Left renal cortex interstitium (tissue), 4 donors: ENCODE measurements at regions not wholly inside any gene's neighbourhood (a gene's known extent, or its start where the extent isn't known, plus 50 kb on each side); places are given as distances from the start of the nearest gene placed in this dataset.
"Not testable (repeated sequence)": the region's sequence is repeated elsewhere in the genome, so short reads cannot be mapped to it uniquely, and the experiment has no call there.

Experiments
- DNase-seq, 4 donors: peaks; one replicate each; pipeline ENCODE4 v3.0.0-alpha.2; 2013; ENCODE audit warnings: low read depth in 4 of 4, low spot score in 2 of 4, missing footprints in 1 of 4

DNA sequence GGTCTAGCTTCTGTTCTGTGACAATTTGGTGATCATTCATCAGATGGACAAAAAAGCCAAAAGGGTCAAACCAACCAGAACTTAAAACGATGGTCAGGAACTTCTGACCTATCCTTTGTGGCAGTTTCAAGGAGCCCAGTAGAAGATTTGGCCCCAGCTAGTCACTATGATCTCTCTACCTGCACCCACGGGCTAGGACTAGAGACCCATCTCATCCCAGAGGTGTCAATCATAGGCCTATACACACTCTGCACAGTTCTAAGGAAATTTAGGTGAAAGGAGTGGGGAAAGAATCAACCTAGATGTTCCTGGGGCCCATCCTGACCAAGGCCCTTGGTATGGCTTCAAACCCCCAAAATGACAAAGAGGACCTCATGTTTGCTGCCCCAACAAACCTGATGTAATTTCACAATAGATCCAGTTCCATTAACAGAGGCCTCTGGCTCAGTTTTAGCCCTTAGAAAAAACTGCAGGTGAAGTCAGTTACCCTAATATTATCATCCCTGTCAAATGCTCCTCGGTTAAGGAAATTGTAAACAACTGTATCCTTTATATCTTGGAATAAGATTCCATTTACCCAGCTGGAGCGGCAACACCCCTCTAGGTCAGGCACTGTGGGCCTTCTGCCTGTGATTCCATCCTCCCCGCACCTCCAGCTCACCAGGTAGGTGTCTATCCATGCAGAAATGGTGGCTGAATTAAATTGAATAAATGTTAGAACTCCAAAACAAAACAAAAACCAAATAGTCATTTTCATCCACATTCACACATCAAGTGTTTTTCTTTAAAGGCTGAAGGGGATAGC is 138.7 kb downstream of the ENC1 start:
- no peak for DNase-seq

DNA sequence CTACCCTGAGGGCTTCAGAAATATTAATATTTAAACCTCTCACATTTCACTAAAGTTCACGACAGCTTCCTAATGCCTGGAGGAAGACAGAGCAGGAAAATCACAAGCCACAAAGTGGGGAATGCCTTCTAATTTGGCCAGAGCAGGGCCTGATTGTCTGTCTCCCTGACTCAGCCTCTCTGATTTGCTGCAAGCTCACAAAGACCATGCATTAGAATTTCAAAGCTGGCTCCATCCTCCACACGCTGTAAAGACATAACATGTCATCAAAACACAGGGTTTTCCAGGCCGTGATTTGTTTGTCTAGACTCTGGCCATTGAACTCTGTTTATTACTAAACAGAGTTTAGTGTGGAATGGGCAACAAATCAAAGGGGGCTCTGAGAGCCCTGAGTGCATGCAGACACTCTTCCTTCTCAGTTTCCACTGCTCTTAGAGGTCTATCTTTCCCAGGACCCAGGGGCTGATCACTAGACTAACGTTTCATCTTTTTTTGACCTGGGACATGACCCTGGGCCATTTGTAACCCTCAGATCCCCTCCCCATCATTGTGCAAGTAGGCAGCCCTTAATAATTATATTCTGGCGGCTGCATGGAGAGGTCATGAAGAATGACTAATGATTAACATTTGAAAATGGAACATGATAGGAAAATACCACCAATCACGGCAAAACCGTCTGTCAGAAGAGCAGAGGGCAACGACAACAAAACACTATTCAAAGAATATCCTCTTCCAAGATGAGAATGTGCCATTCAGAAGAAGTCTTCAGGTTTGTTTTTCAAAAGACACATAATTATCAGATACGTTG is 140.2 kb downstream of the ENC1 start:
- DNase-seq = no peak

DNA sequence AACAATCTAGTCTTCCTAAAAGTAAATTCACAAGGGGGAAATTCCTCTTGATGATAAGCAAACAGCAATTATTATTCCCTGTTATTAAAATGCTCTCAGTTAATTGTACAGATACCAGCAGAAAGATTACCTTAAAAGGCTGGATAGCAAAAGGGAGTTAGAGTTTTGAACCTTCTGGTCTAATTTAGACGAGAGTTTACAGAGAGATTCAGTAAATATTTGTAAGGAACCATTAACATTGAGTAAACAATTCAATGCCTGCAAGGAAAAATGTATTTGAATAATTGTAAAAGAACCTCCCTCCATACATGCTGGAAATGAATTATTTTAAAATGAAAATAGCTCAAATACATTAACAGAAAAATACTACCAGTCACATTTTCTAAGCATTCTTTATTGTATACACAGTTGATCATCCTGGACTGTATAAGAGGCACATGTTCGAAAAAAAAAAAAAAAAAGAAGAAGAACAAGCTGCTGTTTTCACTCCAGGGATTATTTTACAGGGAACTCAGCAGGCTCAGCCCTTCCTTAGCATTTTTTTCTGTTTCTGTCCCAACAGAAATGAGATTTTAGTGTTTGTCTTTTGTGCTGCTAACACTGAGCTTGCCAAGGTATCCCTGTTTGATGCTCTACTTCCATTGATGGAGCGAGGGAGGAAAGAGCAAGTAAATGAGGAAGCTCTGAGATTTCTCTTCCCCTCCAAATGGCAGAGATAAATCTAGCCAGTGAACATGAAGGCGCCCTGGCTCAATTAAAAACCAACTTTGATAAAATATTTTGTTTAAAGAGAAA is 141.1 kb downstream of the ENC1 start:
- DNase-seq = no peak

DNA sequence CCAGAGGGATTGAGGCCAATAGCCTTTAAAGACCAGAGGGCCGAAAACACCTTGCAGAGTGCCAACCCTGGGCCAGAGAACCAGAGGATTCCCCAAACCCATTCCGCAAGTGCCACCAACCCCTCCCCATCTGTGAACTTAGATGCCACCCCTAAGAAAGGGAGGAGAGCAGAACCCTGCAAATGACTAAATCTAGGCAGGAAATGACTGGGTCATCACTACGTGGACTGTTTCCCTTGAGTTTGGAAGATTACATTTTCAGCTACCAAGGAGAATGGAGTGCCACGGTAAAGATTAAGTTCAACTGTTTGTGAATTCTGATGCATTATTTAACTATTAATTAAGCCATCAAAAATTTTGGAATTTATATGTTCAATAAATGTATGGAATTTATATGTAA is 142.8 kb downstream of the ENC1 start:
- no peak for DNase-seq

DNA sequence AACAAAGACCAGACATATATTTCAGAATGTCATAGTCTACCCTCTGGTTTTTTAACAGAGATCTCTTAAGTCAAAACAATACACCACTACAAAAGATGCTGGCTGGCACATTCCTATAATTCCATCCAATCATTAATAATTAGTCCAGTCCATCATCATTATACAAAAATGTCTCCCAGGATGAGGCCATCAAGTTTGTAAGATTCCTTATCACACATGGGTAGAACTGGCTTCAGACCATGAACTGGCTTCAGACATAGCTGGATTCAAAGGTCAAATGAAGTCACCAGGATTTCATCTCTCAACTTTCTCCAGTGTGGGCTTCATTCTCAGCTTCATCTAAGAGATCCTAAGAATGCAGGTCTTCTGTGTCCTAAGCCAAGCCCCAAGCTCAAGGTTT is 147.1 kb downstream of the ENC1 start:
- no peak for DNase-seq

DNA sequence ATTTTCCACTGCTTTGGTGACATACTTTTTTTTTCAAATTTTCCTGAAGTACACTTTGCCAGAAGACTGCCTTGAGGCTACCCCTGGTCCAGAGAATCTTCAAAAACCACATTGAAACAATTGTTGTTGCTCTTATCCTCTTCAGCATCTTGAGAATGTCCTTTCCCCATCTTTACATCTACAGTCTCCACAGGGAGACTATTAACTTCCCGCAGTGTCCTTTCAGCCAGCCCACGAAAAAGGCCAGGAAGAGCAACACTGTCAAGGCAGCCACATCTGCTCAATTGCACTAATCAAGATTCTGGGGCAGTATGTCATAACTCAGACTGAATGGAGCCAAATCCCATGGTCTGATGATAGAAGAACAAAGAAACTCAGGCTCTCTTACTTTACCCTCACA is 148.3 kb downstream of the ENC1 start:
- no peak for DNase-seq

DNA sequence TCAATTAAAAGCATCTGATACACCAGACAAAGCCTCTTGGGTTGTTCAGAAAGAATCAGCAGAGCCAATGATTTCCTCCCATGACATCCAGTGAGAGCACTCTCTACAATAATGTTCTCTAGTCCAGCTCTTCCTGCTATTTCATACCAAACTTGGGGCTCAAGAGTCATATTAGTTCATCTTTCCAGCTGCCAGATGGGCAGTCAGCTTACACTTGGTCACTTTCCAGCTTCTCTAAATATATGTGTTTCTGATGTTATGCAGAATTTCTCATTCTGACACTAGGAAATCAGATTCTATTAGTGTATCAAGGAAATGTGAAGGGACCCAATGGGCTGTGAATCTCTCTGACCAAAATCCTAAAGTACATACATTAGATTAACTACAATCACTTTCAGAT is 148.9 kb downstream of the ENC1 start:
- DNase-seq = no peak

DNA sequence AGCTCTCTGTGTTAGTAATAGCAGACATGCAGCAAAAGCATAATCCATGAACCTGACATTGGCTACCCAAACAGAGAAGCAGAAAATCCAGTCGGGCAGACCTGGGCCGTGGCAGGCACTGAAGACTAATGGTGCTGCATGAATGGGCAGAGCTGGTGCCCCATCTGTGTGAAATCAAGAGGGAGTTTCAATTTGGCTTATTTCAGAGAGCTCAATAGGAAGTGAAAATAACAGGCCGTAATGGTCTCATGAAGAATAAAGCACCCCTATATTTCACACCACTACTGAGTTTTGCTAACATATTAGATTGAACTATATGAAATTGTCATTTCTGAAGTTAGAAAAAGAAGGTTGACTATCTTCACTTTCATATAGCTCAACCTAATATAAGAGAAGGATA is 149.7 kb downstream of the ENC1 start:
- no peak for DNase-seq

DNA sequence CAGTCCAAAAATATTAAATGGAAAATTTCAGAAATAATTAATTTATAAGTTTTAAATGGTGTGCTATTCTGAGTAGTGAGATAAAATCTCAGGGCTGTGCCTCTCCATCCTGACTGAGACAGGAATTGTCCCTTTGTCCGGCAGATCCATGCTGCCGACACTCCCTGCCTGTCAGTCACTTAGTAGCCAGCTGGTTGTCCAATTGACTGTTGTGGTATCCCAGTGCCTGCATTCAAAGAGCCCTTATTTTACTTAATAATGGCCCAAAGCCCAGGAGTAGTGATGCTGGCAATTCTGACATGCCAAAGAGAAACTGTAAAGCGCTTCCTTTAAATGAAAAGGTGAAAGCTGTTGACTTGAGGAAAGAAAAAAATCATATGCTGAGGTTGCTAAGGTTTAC is 157.5 kb downstream of the ENC1 start:
- no peak for DNase-seq

DNA sequence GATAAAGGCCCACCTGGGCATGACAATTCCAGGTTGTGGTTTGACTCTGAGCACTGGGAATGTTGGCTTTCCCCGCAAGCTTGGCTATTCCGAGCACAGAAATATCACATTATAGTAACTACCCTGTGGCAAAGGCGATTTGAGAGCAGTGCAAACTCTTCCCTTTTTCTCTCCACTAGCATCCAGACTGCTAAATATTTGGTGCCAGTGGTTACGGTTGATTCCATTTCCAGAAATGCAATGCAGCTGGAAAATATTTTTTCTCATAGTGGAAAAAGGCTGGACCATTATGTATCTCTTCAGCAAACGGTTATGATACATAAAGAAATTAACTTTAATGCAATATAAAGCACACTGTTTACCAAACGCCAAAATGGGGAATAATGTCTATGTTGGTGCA is 158.0 kb downstream of the ENC1 start:
- no peak for DNase-seq

DNA sequence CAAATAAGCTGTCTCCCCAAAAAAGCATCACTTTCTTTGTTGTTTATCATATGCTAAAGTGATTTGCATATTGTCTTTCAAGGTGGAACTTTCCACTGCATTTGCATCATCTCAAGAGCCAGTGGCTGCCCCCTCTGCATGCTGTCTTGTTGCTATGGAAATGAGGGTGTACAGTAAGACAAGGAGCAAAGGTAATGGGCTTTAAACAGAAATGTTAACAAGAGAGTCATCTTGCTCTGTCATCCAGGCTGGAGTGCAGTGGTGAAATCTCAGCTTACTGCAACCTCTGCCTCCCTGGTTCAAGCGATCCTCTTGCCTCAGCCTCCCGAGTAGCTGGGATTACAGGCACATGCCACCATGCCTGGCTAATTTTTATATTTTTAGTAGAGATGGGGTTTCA is 159.2 kb downstream of the ENC1 start:
- DNase-seq = not testable (repeated sequence)

DNA sequence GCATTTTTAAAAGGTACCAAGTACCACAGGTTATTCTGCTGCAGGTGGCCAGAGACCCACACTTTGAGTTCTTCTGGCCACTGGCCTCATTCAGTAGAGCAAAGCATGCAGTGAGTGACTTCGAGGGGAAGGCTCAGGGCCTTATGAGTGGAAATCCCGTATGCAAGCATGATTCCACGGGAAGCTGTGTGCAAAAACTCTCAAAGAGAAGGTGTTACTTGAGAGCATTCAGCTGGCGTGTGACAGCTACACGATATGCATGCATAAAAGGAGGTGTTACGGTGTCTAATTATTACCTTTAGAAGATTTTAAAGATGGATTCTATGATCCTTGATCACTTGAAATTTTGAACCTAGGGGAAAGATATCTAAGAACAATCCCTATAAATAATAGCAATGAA is 160.3 kb downstream of the ENC1 start:
- no peak for DNase-seq

DNA sequence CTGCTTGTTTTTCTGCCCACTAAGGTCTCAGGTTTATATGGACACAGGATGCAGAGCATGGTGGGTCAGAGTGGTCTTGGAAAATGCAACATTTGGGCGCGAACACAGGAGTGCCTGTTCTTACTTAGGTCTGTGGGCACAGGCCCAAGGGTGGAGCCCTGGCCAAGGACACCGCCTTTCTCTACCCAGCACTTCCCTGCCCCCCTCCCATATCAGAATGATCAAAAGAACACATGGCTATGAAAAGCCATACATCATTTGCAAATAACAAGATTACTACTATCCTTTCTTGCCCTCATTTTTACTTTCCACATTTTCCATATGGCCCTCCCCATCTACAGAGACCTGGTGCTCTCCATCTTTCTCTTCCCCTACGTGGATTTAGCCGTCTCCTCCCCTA is 162.2 kb downstream of the ENC1 start:
- no peak for DNase-seq

DNA sequence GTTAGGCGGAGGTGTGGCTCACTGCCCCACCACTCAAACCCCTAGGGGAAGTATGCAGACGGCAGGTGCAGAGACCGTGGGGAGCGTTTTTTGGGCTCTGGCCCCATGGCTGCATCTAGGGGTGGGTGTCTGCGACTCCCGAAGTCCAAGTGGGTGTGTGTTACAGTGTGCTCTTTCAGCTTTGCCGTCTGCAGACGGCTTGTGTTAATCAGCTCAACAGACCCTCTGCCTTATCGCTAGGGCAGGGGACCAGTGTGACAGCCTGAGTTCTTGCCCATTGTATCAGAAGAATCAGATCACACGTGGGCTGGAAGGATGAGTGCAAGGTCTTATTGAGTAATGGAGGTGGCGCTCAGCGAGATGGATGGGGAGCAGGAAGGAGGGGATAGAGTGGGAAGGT is 162.8 kb downstream of the ENC1 start:
- DNase-seq = no peak

DNA sequence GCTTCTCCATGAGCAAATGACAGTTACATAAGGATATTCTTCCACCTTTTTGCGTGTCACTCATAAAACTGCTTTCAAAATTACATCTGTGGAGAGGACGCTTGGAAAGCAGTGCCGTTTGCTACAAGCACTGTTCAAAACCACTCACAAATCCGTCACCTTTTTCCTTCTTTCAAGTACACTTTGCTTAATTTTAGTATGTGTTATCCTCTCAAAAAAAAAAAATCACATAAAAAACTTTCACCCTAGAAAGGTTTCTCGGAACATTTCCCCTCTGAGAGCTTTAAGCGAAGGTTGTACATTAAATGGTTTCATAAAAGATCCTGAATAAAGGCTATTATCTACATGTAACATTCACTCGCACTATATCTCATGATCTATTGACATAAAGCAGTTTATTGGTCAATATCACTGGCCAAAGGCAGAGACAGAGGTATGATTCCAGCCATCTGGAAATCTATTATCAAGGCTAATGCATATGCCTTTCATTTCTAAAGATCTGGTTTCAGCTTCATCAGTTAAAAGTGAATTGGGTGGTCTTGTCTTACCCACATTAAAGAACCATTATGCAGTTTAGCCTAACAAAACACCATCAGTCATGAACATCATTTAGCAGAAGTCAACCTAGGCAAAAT is 163.6 kb downstream of the ENC1 start:
- DNase-seq = no peak

DNA sequence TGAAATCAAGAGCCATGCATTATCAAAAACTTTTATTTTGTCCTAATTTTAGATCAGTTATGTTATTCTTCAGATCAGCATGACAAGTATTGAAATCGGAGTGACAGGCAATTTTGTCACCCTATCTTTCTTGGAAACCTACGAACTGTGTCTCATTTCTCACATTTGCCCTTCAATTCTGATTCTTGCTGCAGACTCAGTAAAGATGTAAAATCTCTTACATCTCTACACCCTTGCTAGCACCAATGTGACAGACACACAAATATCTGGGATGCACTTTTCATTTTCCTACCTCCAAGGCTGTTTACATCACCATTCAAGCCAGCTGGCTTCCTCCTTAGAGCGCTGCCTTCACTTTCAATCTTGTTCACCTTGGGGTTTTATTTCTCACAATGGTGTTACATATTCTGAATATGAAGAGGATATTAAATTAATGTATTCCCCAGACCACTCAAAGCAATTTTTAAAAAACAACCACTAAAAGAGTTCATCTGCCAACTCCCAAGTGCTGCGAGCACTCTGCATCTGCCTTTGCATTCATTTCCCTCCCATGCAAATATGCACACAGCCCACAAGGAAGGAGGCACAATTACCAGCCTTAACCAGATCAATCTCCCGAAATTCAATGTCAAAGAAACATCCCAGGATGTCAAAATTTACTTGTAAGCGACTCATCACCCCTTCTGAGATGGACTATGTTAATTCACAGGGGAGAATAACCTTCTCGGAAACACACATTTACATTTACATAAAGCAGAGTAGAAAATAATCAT is 164.3 kb downstream of the ENC1 start:
- no peak for DNase-seq

DNA sequence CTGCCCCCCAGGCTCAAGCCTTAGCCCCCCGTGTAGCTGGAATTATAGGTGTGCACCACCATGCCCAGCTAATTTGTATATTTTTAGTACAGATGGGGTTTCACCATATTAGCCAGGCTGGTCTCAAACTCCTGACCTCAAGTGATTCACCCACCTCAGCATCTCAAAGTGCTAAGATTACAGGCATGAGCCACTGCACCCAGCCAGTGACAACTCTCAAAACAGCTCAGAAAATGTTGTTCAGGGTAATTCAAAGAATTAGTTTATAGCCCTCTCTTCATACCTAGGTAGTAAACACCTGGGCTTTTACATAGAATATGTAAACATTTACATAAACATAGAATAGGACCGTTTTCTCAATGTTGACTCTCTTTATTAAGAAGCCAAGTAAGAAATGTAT is 168.7 kb downstream of the ENC1 start:
- no peak for DNase-seq

DNA sequence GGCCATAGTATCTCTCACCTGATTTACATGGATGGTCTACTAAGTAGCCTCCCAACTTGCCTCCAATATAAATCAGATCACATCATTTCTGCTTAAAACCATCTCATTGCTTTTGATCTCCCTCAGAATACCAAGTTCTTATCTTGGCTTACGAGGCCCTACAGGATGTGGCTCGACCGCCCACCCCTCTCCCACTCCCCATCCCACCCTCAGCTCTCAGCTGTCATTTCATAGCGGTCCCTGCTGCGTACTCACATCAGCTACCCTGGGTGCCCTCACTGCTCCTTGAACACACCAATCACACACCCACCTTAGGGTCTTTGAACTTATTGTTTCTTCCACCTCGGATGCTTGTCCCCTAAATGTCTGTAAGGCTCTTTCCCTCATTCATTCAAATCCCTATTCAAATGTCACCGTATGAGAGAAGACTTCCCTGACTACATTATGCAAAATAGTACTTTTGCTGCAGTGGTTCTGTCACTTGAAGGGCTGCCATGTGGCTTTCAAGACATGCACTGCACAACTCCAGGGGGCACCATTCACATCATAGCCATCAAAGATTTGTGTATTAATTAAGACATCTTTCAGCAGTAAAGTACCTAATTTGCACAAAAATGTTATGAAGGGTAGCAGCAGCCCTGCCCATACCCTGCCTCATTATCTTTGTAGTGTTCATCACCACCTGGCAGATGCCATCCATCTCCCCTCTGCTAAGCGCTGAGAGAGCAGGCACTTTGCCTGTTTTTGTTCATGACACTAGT is 171.1 kb downstream of the ENC1 start:
- no peak for DNase-seq

DNA sequence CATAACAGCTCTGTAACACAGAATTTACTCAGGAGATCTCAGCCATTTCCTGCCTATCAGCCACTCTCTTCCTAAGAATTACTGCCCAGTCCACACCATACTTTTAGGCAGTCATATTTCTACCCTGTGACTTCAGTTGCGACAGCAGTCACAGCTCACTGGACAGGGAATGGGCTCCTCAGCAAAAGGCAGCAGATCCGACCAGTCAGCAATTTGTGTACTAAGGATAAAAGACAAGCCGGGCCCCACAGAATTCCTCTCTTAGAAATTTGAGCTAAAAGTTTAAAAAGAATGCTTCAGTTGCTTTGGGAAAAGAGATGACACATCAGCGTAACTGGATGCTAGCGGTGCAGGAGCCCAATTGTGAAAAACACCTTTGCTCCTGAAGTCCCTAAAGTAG is 172.1 kb downstream of the ENC1 start:
- no peak for DNase-seq
